ENCODE measurements at regions not wholly inside any gene's neighbourhood (a gene's known extent, or its start where the extent isn't known, plus 50 kb on each side); places are given as distances from the start of the nearest gene placed in this dataset.

DNA sequence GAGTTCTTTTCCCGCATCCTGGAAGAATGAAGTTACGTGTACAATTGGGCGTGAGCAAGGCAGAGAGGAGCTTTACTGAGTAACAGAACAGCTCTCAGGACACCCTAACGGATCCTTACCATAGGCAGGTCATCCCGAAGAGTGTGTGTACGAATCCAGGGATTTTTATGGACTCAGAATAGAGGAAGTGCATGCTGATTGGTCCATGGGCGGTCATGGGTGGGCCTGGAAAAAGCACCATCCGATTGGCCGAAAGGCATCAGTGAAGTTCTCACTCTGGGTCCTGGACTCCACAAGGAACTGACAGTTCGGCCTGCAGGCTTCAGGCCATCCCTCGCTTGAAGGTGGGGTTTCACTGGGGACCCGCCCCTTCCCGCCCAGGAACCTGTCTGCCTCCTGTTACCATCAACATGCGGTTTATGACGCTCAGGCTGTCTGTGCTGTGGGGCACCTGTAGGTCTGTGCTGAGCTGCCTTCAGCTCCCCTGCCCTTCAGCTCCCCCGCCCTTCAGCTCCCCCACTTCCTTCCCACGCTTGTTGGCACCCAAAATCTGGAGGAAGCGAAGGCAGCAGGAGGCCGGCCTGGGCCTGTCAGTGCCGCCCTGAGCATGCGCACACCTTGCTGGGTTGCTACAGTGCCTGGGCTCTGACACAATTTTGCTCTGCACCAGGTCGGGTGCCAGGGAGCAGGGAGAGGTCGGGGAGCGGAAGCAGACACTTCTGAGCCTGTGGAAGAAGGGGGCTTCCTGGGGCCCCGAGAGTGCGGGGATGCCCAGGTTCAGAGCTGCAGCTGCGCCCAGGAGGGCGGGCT, 57.9 kb upstream of the MANEA start:
- no peak for TF ChIP-seq CTCF (IDR thresholded peaks at IDR 0.05)

DNA sequence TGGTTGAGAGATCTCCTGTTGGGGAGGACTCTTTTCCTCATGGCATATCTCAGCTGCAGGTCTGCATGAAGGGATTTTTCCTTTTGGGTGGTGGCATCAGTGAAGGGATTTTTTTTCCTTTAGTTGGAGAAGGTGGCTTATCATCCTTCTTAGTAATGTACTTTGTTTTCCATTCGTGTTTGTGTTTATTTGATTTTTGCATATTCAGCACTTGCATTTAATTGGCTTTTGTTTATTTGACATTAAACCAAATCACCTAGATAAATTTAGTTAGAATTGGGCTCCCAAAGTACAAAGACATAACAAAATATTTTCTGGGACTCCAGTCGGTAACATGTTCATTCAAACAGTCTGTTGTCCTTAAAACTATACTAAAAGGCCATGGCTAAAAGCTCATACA, 56.2 kb upstream of the MANEA start:
- H3K4me3 ChIP-seq: no peak overlapping the region
- no peaks in the 10 kb centered on the region for H3K27me3 ChIP-seq
- no peak for TF ChIP-seq CTCF (IDR thresholded peaks at IDR 0.05)
- DNase-seq (ENCODE audit: low spot score): no peak
- H3K36me3 ChIP-seq: no peaks in the 10 kb centered on the region
- H3K27ac ChIP-seq: no peak overlapping the region
- H3K4me1 ChIP-seq: no peaks in the 10 kb centered on the region
- H3K9me3 ChIP-seq: no peaks in the 10 kb centered on the region

More for the DNA sequence above, 57.9 kb upstream of the MANEA start:
- no peak for DNase-seq (ENCODE audit: low spot score)
- no peaks in the 10 kb centered on the region for H3K27me3 ChIP-seq
- H3K9me3 ChIP-seq: no peaks in the 10 kb centered on the region
- no peaks in the 10 kb centered on the region for H3K4me1 ChIP-seq
- H3K36me3 ChIP-seq: no peaks in the 10 kb centered on the region
- no peak overlapping the region for H3K27ac ChIP-seq
- no peak overlapping the region for H3K4me3 ChIP-seq
